Activated effector memory CD4-positive, alpha-beta T cell treated with Interleukin-2 at 50 U/mL for 16 hours (primary cell): ENCODE measurements at regions not wholly inside any gene's neighbourhood (a gene's known extent, or its start where the extent isn't known, plus 50 kb on each side); places are given as distances from the start of the nearest gene placed in this dataset.

Source experiments
- DNase-seq: peaks from one replicate; pipeline ENCODE4 v3.0.0-alpha.2; 2020

DNA sequence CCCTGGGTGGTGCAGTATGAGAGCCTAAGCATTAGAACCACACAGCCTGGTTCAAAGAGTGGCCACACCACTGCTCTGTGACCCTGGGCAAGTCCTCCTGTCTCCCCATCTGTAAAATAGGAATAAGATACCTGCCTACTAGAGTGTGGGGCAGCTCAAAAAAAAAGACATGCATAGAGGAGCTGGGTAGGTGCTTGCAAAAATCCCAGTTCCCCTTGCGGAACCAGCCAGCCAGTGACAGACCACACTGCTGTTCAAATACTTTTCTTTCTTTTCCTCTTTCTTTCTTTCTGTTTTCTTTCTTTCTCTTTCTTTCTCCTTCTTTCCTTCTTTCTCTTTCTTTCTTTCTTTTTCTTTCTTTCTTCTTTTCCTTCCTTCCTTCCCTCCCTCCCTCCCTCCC is 63.0 kb upstream of the TRIM2 start:
- no peak for DNase-seq

DNA sequence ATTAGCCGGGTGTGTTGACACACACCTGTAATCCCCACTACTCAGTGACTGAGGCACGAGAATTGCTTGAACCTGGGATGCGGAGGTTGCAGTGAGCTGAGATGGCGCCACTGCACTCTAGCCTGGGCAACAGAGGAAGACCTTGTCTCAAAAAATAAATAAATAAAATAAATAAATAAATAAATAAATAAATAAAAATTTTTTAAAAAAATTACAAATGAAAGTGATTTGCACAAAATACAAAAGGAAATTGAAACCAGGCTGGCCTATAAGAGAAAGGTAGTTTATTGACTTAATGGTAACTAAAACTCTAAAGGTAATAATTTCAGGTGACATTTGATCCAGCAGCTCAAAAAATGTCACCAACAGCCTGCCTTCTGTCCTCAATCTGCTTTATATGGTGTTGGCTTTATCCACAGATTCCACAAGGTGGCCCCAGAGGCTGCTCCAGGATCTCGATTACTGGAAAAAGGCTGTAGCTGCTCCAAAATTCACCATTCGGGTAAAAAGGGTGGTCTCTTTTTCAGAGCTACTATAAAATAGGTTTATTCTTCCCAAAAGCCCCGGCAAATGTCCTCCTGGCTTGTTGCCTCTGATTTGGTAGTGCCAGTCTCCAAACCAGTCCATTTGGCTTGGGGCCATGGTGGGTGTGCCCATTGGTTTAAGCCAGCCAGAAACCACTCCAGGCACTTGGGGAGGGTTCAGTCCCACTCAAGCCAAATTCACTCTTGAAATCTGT is 61.4 kb upstream of the TRIM2 start:
- peak; percentile 25 for DNase-seq

DNA sequence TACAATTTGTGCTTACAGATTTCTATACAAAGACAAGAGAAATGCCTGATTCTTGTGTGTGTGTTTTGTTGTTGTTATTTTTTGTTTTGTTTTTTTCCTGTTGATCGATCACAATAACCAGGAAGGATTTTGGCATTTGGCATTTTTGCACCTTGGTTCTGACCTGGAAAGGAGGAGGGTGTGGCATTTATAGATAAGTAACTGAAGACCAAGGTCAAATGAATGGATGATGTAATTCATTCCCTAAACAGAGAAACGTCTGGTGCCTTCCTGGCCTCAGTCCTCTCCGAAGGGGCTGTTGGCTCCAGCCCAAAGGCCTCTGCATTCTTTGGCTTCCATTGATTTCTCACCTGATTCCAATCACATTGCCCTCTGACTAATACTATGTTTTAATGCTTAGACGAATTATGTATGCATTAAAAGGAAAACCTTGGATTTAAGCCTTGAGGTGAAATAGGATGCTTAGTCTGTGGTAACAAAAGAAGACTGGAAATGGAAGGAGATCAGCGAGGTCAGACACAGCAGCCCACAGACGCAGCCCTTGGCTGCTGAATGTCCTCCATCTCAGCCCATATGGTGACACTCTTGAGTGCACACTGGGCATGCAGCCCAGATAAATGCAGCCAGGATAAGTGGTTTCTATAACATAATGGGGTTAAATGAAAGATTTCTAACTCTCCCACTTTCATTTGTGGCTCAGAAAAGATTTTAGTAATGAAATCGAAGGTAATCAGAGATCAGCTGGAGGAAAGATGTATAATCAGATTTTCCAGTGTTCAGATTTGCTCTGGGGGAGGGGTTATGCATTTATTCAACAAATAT is 60.5 kb upstream of the TRIM2 start:
- DNase-seq = no peak

DNA sequence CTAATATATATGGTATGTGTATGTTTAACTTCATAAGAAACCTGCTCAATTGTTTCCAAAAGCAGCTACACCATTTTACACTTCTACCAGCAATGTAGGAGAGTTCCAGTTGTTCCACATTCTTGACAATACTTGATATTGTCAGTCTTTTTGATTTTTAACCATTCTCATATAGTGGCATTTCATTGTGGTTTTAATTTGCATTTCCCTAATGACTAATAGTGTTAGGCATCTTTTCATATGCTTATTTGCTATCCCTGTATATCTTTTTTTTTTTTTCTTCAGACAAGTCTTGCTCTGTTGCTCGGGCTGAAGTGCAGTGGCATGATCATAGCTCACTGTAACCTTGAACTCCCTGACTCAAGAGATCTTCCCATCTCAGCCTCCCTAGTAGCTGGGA is 58.2 kb upstream of the TRIM2 start:
- DNase-seq = no peak

DNA sequence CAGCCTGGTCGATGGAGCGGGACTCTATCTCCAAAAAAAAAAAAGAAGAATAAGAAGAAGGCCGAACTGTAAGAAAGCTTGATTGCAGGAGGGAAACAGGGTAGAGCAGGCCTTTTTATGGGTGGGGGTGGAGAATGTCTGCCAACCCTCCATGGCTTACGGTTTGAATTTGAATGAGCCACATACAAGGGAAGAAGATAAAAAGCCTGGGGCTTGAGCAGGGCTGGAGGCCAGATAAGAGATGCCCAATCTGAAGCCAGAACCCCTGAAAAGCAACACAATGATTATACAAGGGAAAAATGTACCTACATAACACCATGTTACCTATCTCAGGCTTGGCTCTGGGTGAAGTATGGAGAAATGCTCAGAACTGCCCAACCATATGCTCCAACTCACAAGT is 57.3 kb upstream of the TRIM2 start:
- no peak for DNase-seq

DNA sequence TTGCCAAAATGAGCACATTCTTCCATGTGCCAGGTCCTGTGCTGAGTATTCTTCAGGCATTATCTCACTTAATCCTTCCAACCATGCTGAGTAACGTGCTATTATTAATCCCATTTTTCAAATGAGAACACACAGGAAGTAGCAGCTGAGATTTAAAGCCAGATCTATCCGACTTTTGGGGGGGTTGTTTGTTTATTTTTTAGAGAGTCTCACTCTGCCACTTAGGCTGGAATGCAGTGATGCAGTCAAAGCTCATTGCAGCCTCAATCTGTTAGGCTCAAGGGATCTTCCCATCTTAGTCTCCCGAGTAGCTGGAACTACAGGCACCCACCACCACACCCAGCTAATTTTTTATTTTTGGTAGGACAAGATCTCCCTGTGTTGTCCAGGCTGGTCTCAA is 55.5 kb upstream of the TRIM2 start:
- DNase-seq = no peak

DNA sequence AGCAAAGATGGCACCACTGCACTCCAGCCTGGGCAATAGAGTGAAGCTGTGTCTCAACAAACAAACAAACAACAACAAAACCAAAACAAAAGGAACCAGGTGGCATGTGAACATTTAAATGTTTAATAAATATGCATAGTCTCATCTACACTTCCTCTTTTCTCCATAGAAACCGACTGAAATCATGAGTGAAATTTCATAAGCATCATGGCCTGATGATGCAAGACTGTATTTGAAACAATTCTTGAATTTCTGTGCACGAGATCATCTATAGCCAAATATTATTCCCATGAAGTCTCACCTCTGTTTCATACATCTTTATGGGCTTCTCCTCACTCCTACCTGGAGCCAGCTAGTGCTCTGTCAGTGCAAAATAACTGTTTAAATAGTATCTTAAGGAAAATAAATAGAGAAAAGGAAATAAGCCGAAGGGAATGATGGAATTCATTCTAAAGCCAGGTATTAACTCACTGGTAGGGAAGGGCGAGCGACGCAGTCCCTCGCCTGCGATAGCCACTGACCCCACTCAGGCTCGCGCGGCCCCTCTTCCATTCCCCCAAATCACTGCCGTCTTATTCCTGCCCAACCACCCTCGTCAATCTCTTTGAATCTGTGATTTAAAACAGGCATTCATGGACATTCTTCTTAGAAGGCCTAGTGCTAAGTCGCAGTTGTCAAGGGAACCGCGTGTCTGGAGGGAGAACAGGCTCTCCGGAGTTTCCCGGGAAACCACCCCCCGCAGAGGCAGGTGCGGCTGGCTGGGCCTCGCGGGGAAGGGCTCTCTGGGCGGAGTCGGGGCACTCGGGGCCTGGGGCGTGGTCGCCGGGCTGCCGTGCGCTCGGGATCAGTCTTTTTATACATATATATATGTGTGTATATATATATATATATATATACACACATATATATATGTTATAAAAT is 52.4 kb upstream of the TRIM2 start:
- DNase-seq = no peak

DNA sequence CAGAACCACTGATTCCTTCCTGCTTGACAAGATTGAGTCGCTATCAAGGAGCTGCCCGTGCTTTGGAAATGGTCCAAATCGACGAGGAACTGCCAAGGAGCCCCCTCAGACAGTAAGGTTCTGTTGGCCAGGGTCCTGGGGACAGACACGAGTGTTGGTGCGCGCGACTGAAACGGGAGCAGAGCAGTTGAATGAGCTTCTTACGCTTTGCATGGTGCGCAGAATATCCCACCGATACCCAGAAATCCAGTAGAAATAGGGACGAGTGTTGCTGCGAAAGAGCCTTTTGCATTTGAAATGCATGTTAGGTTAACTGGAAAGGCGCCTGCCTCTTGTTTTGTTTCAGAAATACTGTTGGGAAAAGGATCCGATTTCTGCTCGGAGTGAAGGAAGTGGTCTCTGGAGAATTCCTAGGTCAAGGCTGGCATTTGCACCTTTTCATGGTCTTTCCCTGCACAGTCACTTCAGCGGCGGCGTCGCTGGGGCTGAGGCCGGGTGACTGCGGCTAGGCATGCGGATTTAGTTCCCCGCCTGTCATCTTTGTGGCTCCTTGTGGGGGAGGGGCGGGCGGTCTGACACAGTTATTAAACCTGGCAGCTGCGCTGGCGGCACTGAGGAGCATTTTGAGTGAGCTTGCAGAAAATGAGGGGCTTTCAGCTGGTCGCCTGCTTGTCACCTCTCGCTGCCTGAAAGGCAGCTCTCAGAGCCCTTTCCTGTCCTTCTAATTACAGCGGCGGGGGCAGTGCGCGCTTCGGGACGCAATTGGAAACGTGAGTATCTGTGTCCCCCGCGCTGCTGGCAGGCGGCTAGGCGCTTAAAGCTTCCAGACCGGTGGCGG is 51.5 kb upstream of the TRIM2 start:
- peak; percentile 48 for DNase-seq

DNA sequence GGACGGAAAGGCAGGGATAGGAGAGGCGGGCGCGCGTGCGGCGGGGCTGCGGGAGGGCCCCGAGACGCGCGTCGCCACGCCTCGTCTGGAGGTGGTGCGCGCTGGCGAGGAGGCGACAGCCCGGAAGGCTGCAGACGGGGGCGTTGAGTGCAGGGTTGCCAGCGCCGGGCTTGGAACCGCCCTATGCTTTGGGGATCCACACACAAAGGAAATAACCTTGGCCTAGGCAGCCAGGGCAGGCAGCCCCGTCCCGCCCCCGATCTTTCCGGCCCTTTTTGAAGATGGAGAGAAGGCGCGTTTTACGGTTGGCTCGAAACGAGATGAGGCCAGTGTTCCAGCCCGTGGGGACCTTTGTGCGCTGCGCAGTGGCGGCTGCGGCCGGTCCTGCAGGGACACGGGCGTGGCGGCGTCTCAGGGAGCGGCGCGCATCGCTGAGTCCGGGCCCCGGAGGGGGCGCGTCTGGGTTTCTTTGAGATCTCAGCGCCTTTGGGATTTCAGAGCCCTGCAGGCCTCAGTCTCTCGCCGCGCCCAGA is 50.8 kb upstream of the TRIM2 start:
- peak; percentile 71 for DNase-seq

DNA sequence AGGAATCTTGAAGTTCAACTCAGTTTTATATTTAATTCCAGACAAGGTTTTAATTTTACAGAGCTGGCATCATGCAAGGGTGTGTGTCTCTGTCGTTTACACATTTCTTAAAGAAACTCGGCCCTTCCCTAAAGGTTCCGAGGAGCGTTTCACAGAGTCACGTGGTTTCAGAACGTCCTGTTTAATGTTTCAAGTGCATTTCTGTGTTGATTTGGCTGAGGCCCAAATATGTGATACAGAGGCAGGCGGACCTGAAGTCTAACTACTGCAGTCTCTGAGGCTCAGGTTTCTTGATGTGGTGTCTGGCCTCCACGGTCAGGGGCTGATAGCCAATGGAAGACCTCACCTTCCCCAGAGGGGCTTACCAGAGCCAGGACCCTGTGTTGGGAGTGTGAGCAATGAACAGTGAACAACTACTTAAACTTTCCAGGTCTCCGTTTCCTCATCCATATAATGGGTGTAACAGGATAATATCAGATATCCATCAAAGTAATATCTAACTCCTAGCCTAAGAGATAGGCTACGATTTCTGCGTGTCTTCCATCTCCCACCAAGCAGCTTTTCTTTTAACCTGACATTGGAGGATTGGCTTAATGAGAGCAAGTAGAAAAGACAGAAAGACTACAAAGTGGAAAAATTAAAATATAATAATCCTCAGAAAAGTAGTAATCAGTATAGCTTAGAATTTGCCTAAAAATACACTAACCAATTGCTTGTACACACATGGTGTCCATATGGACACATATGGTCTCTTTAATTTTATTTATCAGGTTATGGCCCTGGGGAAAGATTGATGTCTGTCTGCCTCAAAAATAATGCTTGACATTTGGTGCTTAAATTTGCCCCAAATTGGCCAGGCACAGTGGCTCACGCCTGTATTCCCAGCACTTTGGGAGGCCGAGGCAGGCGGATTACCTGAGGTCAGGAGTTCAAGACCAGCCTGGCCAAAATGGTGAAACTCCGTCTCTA is 50.0 kb upstream of the TRIM2 start:
- no peak for DNase-seq
